HepG2 (cell line): ENCODE measurements at regions not wholly inside any gene's neighbourhood (a gene's known extent, or its start where the extent isn't known, plus 50 kb on each side); places are given as distances from the start of the nearest gene placed in this dataset.

Experiments used
- ATAC-seq: fragments of 200-7000 bp; cut with Tn5 transposase; 3 replicates; pipeline ENCODE4 v1.9.1; 2020; ENCODE audit warnings: mild to moderate bottlenecking, moderate library complexity
- BruUV-seq: library from RNA; stranded (reverse); fragments of 400-500 nt; replicated peaks from 2 replicates; lab custom pipeline; 2021; lab: Mats Ljungman, UMichigan
- CTCF ChIA-PET: fragments of 300-600 bp; formaldehyde crosslinking; extraction: SDS; loops from one replicate; lab custom pipeline; 2021; ENCODE audit warnings: low total read pairs, inconsistent platforms, low intra/inter-chr PET ratio; lab: Yijun Ruan, JAX
- POLR2A ChIA-PET: fragments of 350-600 bp; sonication (Branson Sonifier 250); formaldehyde crosslinking; loops from one replicate; lab custom pipeline; 2020; ENCODE audit warnings: antibody characterized with exemption, inconsistent platforms; lab: Yijun Ruan, JAX
- DNase-seq: peaks from one replicate; pipeline ENCODE4 v3.0.0-alpha.2; 2015; ENCODE audit warnings: low spot score
- FAIRE-seq: peaks from 3 replicates; lab custom pipeline; 2011; peaks lifted over from hg19 to GRCh38; lab: Jason Lieb, UNC
- H2AFZ ChIP-seq: one replicate; pipeline ENCODE4 v1.6.1; 2011; ENCODE audit warnings: low read length, inconsistent platforms
- H3K27ac ChIP-seq: fragments of 300-600 bp; 3 replicates; pipeline ENCODE4 v1.8.0; 2011; ENCODE audit warnings: mixed run types, mild to moderate bottlenecking, mixed read lengths, low read length, inconsistent platforms; ENCODE audit not compliant: insufficient read depth; ENCODE audit errors: extremely low read length
- H3K27me3 ChIP-seq, 2 experiments: fragments of 200-600 bp in 1 of 2; 2 replicates in 1 of 2; 3 replicates in 1 of 2; pipeline versions ENCODE4 v1.6.0 to v1.8.0; 2011; ENCODE audit warnings: low read length in 2 of 2, mild to moderate bottlenecking in 2 of 2, moderate library complexity in 2 of 2, inconsistent platforms in 1 of 2; ENCODE audit not compliant: insufficient read depth in 2 of 2, control insufficient read depth in 1 of 2
- H3K36me3 ChIP-seq, 2 experiments: fragments of 200-600 bp in 1 of 2; replicated peaks in 1 of 2; 2 replicates in 1 of 2; 3 replicates in 1 of 2; pipeline versions ENCODE4 v1.5.1 to v1.8.0; 2011; ENCODE audit warnings: low read length in 2 of 2, inconsistent platforms in 1 of 2; ENCODE audit not compliant: insufficient read depth in 2 of 2, control insufficient read depth in 1 of 2
- H3K4me1 ChIP-seq: 2 replicates; pipeline ENCODE4 v1.5.1; 2012; ENCODE audit warnings: low read length, inconsistent platforms; ENCODE audit not compliant: insufficient read depth
- H3K4me2 ChIP-seq: 2 replicates; pipeline ENCODE4 v1.6.0; 2011; ENCODE audit warnings: low read depth, low read length, inconsistent platforms
- H3K4me3 ChIP-seq, 3 experiments: fragments of 200-600 bp in 1 of 3; sonication (generic), shearing (Covaris generic) in 1 of 3; replicated peaks in 1 of 3; 2 replicates each; pipeline ENCODE4 v1.5.1; 2011 to 2016; ENCODE audit warnings: low read length in 3 of 3, inconsistent platforms in 2 of 3, low read depth in 2 of 3, mild to moderate bottlenecking in 2 of 3, control low read depth in 1 of 3, mixed read lengths in 1 of 3; ENCODE audit not compliant: insufficient read depth in 1 of 3
- H3K79me2 ChIP-seq: one replicate; pipeline ENCODE4 v1.6.1; 2011; ENCODE audit warnings: low read length, inconsistent platforms; ENCODE audit not compliant: insufficient read depth
- H3K9ac ChIP-seq: 2 replicates; pipeline ENCODE4 v1.6.0; 2011; ENCODE audit warnings: mild to moderate bottlenecking, low read depth, low read length, inconsistent platforms; ENCODE audit not compliant: insufficient read depth
- H3K9me3 ChIP-seq: 2 replicates; pipeline ENCODE4 v1.5.1; 2012; ENCODE audit warnings: mild to moderate bottlenecking, low read length
- H4K20me1 ChIP-seq: 2 replicates; pipeline ENCODE4 v1.6.0; 2011; ENCODE audit warnings: inconsistent platforms, mild to moderate bottlenecking, low read length, moderate library complexity; ENCODE audit not compliant: insufficient read depth
- TOE1 ChIP-seq: sonication (generic); formaldehyde crosslinking; IDR thresholded peaks from 2 replicates; pipeline ENCODE4 v1.4.0; 2020; ENCODE audit warnings: mild to moderate bottlenecking, missing genetic modification reagents
- ZBTB42 ChIP-seq: sonication (generic); formaldehyde crosslinking; IDR thresholded peaks from 2 replicates; pipeline ENCODE4 v1.5.0; 2020; ENCODE audit warnings: mild to moderate bottlenecking, missing genetic modification reagents
- ZHX2 ChIP-seq, 2 experiments: sonication (generic) in 1 of 2; formaldehyde crosslinking in 1 of 2; IDR thresholded peaks; 2 replicates each; pipeline versions ENCODE4 v1.6.1 to v1.9.0; 2014 to 2022; ENCODE audit warnings: antibody characterized with exemption in 1 of 2, borderline replicate concordance in 1 of 2, inconsistent platforms in 1 of 2, low read depth in 1 of 2, missing genetic modification reagents in 1 of 2
- WGBS: methylation state at CpG from one replicate; pipeline ENCODE4 v1.1.6; 2017; ENCODE audit warnings: low lambda C conversion rate; 5-methylcytosine and 5-hydroxymethylcytosine counted together
- in situ Hi-C: cut with HindIII; loops from 2 replicates; pipeline ENCODE4 v1.10.0; 2017; ENCODE audit warnings: low pct_unique_long_range_greater_than_20kb; ENCODE audit not compliant: extremely low pct_ligation_motif_present
- intact Hi-C: fragments of 100-400 bp; cut with micrococcal nuclease; formaldehyde crosslinking; loops from one replicate; pipeline ENCODE4 v1.10.0; 2022; ENCODE audit not compliant: unreplicated experiment

DNA sequence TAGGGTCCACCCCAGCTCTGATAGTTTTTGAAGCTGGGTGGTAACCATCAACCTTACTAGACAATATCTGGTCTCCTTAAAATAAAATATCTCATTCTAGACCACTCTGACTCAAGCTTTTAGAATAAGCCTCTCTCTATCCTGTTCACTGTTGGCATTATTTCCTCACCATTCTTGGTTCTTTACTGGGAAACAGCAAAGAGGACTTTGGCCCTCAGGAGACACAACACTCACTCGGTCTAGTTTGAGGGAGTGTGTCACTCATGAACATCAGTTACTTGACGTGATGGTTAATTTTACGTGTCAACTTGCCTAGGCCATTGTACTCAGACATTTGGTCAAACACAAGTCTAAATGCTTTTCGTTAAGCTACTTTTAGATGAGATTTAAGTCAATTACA is 110.6 kb downstream of the FAM76B start:
- TF ChIP-seq TOE1 (CRISPR knock-in tag) (no peak), ZBTB42 (CRISPR knock-in tag) (no peak), ZHX2 (IDR thresholded peaks at IDR 0.05; ENCODE audit: low read depth) (no peak), ZHX2 (CRISPR knock-in tag; IDR thresholded peaks at IDR 0.05; ENCODE audit: borderline replicate concordance) (no peak)
- H3K79me2 ChIP-seq, result no peaks in the 10 kb centered on the region
- H3K4me3 ChIP-seq, result no peak overlapping the region
- intact Hi-C loops, result no loop called here
- ChIA-PET POLR2A (no interaction called here), CTCF (no interaction called here)
- no TSS peak for BruUV-seq
- DNase-seq (no peak), ATAC-seq (peak; percentile 27; the same call in 1 of the 3 replicates), FAIRE-seq (no peak)
- H3K4me2 ChIP-seq, result no peak overlapping the region
- in situ Hi-C loops, result no loop called here
- H3K36me3 ChIP-seq, result no peaks in the 10 kb centered on the region
- no peaks in the 10 kb centered on the region for H4K20me1 ChIP-seq
- WGBS, result 11% methylated on average over 4 of the region's 4 CpGs
- no peaks in the 10 kb centered on the region for H3K4me1 ChIP-seq
- no peaks in the 10 kb centered on the region for H3K9me3 ChIP-seq
- H3K27ac ChIP-seq, result no peak overlapping the region
- H3K27me3 ChIP-seq, result no peaks in the 10 kb centered on the region
- no peak overlapping the region for H3K9ac ChIP-seq
- H2AFZ ChIP-seq, result no peak overlapping the region
